Esophagus muscularis mucosa (tissue), 3 donors: ENCODE measurements at regions not wholly inside any gene's neighbourhood (a gene's known extent, or its start where the extent isn't known, plus 50 kb on each side); places are given as distances from the start of the nearest gene placed in this dataset.

Experiments
- POLR2A ChIP-seq: fragments of 450-650 bp; IDR thresholded peaks from one replicate; pipeline ENCODE4 v1.6.1; 2017; ENCODE audit warnings: antibody characterized with exemption, moderate library complexity, mild to moderate bottlenecking, low read depth
- TF ChIP-seq, protein P1 (sequence below), 3 experiments: fragments of 200-600 bp in 2 of 3; fragments of 450-650 bp in 1 of 3; sonication (generic) in 2 of 3; IDR thresholded peaks; one replicate each; pipeline ENCODE4 v1.5.1; 2017 to 2019; ENCODE audit warnings: antibody characterized with exemption in 3 of 3, mild to moderate bottlenecking in 2 of 3, moderate library complexity in 1 of 3

DNA sequence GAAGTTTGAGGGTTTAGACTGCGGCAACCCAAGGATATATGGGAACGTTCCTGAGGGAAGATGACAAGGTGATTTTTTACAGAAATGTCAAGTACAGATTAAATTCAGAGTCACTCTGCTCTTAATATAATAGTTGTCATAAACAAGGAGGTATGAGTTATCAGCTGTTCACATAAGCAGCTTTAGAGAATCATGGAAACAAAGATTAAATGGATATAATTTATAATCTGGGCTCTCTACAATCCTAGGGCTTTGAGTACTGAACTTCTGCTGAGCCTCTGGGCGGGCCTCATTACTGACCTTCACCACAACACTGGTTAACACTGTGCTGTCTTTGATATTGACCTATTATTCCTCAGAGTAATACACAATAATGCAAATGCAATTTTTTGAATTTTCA lies 577.8 kb downstream of the RPS29 start:
- no peak for TF ChIP-seq POLR2A
- TF ChIP-seq, protein P1, sequence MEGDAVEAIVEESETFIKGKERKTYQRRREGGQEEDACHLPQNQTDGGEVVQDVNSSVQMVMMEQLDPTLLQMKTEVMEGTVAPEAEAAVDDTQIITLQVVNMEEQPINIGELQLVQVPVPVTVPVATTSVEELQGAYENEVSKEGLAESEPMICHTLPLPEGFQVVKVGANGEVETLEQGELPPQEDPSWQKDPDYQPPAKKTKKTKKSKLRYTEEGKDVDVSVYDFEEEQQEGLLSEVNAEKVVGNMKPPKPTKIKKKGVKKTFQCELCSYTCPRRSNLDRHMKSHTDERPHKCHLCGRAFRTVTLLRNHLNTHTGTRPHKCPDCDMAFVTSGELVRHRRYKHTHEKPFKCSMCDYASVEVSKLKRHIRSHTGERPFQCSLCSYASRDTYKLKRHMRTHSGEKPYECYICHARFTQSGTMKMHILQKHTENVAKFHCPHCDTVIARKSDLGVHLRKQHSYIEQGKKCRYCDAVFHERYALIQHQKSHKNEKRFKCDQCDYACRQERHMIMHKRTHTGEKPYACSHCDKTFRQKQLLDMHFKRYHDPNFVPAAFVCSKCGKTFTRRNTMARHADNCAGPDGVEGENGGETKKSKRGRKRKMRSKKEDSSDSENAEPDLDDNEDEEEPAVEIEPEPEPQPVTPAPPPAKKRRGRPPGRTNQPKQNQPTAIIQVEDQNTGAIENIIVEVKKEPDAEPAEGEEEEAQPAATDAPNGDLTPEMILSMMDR (IDR thresholded peaks at IDR 0.05): no peak
